H9 (cell line): ENCODE measurements at regions not wholly inside any gene's neighbourhood (a gene's known extent, or its start where the extent isn't known, plus 50 kb on each side); places are given as distances from the start of the nearest gene placed in this dataset.

Experiments
- DNase-seq: peaks from one replicate; pipeline ENCODE4 v3.0.0-alpha.2; 2017
- H2AFZ ChIP-seq: one replicate; pipeline ENCODE4 v1.6.1; 2013; ENCODE audit warnings: mild to moderate bottlenecking, low read length, control low read depth, moderate library complexity
- H2AK5ac ChIP-seq: 2 replicates; pipeline ENCODE4 v1.6.1; 2013; ENCODE audit warnings: low read length, control low read depth, mixed read lengths; ENCODE audit not compliant: insufficient read length
- H2BK120ac ChIP-seq: one replicate; pipeline ENCODE4 v1.6.1; 2013; ENCODE audit warnings: low read depth, mild to moderate bottlenecking, low read length, control low read depth, inconsistent platforms; ENCODE audit not compliant: poor library complexity, severe bottlenecking
- H2BK12ac ChIP-seq: 2 replicates; pipeline ENCODE4 v1.6.1; 2013; ENCODE audit warnings: low read length, control low read depth, mixed read lengths, low read depth; ENCODE audit not compliant: insufficient read length
- H2BK15ac ChIP-seq: 2 replicates; pipeline ENCODE4 v1.6.1; 2013; ENCODE audit warnings: low read depth, low read length, control low read depth
- H2BK20ac ChIP-seq: one replicate; pipeline ENCODE4 v1.6.1; 2013; ENCODE audit warnings: low read depth, mild to moderate bottlenecking, low read length, control low read depth, inconsistent platforms; ENCODE audit not compliant: poor library complexity, severe bottlenecking
- H2BK5ac ChIP-seq: 2 replicates; pipeline ENCODE4 v1.6.1; 2013; ENCODE audit warnings: low read length, control low read depth, mixed read lengths; ENCODE audit not compliant: insufficient read length
- H3K14ac ChIP-seq: 2 replicates; pipeline ENCODE4 v1.6.1; 2013; ENCODE audit warnings: low read length, control low read depth; ENCODE audit not compliant: insufficient read depth
- H3K18ac ChIP-seq: 2 replicates; pipeline ENCODE4 v1.6.1; 2013; ENCODE audit warnings: low read depth, mild to moderate bottlenecking, mixed read lengths, low read length, control low read depth; ENCODE audit not compliant: insufficient read length
- H3K23ac ChIP-seq: 2 replicates; pipeline ENCODE4 v1.6.1; 2013; ENCODE audit warnings: low read length, control low read depth, mixed read lengths, low read depth; ENCODE audit not compliant: insufficient read length
- H3K23me2 ChIP-seq: 2 replicates; pipeline ENCODE4 v1.6.1; 2013; ENCODE audit warnings: low read depth, mild to moderate bottlenecking, mixed read lengths, low read length, control low read depth; ENCODE audit not compliant: insufficient read length, poor library complexity, severe bottlenecking
- H3K27ac ChIP-seq: 2 replicates; pipeline ENCODE4 v1.5.1; 2013; ENCODE audit warnings: low read length, control low read depth, mixed read lengths, low read depth; ENCODE audit not compliant: insufficient read length
- H3K27me3 ChIP-seq: 2 replicates; pipeline ENCODE4 v1.6.1; 2013; ENCODE audit warnings: low read length, control low read depth, inconsistent platforms; ENCODE audit not compliant: insufficient read depth
- H3K4ac ChIP-seq: 2 replicates; pipeline ENCODE4 v1.6.1; 2013; ENCODE audit warnings: low read depth, mild to moderate bottlenecking, control low read depth, inconsistent platforms, low read length, moderate library complexity
- H3K4me1 ChIP-seq: 2 replicates; pipeline ENCODE4 v1.6.1; 2013; ENCODE audit warnings: low read length, control low read depth, inconsistent platforms; ENCODE audit not compliant: insufficient read depth
- H3K4me2 ChIP-seq: 2 replicates; pipeline ENCODE4 v1.6.1; 2013; ENCODE audit warnings: low read length, control low read depth, mixed read lengths; ENCODE audit not compliant: insufficient read length, insufficient read depth
- H3K56ac ChIP-seq: 2 replicates; pipeline ENCODE4 v1.6.1; 2013; ENCODE audit warnings: low read depth, mild to moderate bottlenecking, mixed read lengths, low read length, control low read depth; ENCODE audit not compliant: insufficient read length
- H3K79me1 ChIP-seq: 2 replicates; pipeline ENCODE4 v1.6.1; 2013; ENCODE audit warnings: low read depth, mild to moderate bottlenecking, moderate library complexity, low read length, control low read depth, inconsistent platforms; ENCODE audit not compliant: insufficient read depth, poor library complexity, severe bottlenecking
- H3K79me2 ChIP-seq: 2 replicates; pipeline ENCODE4 v1.6.1; 2013; ENCODE audit warnings: low read length, control low read depth, inconsistent platforms; ENCODE audit not compliant: insufficient read depth
- H3K9ac ChIP-seq: 2 replicates; pipeline ENCODE4 v1.6.1; 2013; ENCODE audit warnings: low read length, control low read depth, mixed read lengths; ENCODE audit not compliant: insufficient read length; ENCODE audit errors: extremely low read depth
- H3K9me3 ChIP-seq: one replicate; pipeline ENCODE4 v1.6.1; 2013; ENCODE audit warnings: low read depth, low read length, inconsistent platforms; ENCODE audit not compliant: control insufficient read depth
- H3T11ph ChIP-seq: one replicate; pipeline ENCODE4 v1.6.1; 2013; ENCODE audit warnings: mild to moderate bottlenecking, low read length, control low read depth, inconsistent platforms
- H4K20me1 ChIP-seq: one replicate; pipeline ENCODE4 v1.6.1; 2013; ENCODE audit not compliant: control insufficient read depth, insufficient read length, insufficient read depth
- H4K5ac ChIP-seq: 2 replicates; pipeline ENCODE4 v1.6.1; 2013; ENCODE audit warnings: low read depth, mild to moderate bottlenecking, mixed read lengths, low read length, control low read depth; ENCODE audit not compliant: insufficient read length
- H4K8ac ChIP-seq: replicated peaks from 2 replicates; pipeline ENCODE4 v1.6.1; 2013; ENCODE audit warnings: low read length, control low read depth, mixed read lengths, low read depth; ENCODE audit not compliant: insufficient read length
- H4K91ac ChIP-seq: 2 replicates; pipeline ENCODE4 v1.6.1; 2013; ENCODE audit warnings: low read depth, mild to moderate bottlenecking, moderate library complexity, mixed read lengths, low read length, control low read depth; ENCODE audit not compliant: insufficient read length
- H3K27ac Mint-ChIP-seq, 3 experiments: 2 replicates in 2 of 3; 3 replicates in 1 of 3; pipeline ENCODE4 v1.8.0; 2020 to 2021; ENCODE audit warnings: mixed read lengths in 3 of 3, mild to moderate bottlenecking in 1 of 3, moderate library complexity in 1 of 3
- H3K27me3 Mint-ChIP-seq: 2 replicates; pipeline ENCODE4 v1.8.0; 2021; ENCODE audit warnings: low read depth, mild to moderate bottlenecking, moderate library complexity, mixed read lengths
- H3K36me3 Mint-ChIP-seq, 3 experiments: 2 replicates in 2 of 3; 3 replicates in 1 of 3; pipeline ENCODE4 v1.8.0; 2020 to 2021; ENCODE audit warnings: low read depth in 3 of 3, mixed read lengths in 3 of 3; ENCODE audit not compliant: insufficient read depth in 1 of 3
- H3K4me1 Mint-ChIP-seq, 2 experiments: 2 replicates each; pipeline ENCODE4 v1.8.0; 2020; ENCODE audit warnings: mixed read lengths in 2 of 2
- H3K4me3 Mint-ChIP-seq, 2 experiments: 2 replicates in 1 of 2; 3 replicates in 1 of 2; pipeline ENCODE4 v1.8.0; 2020 to 2021; ENCODE audit warnings: mild to moderate bottlenecking in 2 of 2, mixed read lengths in 2 of 2, moderate library complexity in 1 of 2
- H3K9me3 Mint-ChIP-seq, 2 experiments: 2 replicates in 1 of 2; 3 replicates in 1 of 2; pipeline ENCODE4 v1.8.0; 2020; ENCODE audit warnings: mild to moderate bottlenecking in 2 of 2, mixed read lengths in 2 of 2, moderate library complexity in 1 of 2
- WGBS: extraction: QIAGEN DNeasy Blood & Tissue Kit; methylation state at CpG from one replicate; pipeline ENCODE4 v1.1.7; 2013; ENCODE audit warnings: missing lambda C conversion rate, low lambda C conversion rate, mixed read lengths; ENCODE audit not compliant: insufficient read length; ENCODE audit errors: extremely low coverage; 5-methylcytosine and 5-hydroxymethylcytosine counted together
- TF ChIP-seq, protein P1 (sequence below): fragments of 200-600 bp; sonication (generic); conservative IDR thresholded peaks from 3 replicates; pipeline ENCODE4 v1.8.0; 2021; ENCODE audit warnings: antibody characterized with exemption, mild to moderate bottlenecking

DNA sequence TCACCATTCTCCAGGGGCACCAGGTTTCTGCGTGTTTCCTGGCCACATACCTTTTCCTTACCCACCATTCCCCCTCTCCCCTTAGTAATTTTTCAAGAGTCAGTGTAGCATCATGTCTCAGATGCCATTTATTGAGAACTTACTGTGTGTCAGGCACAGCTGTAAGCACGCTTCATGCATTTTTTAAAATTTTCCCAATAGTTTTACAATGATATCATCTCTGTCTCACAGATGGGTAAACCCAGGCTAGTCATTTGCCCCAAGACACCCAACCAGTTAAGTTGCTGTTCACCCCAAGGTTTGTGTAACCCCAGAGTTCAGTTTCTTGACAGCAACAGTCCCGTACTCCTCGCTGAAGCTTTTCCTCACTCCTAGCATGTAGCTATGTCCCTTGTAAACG lies 56.4 kb upstream of the IRX3 start:
- no peak overlapping the region for H3T11ph ChIP-seq
- no peak overlapping the region for H2BK120ac ChIP-seq
- no peaks in the 10 kb centered on the region for H3K23me2 ChIP-seq
- no peak overlapping the region for H3K14ac ChIP-seq
- H4K20me1 ChIP-seq: no peaks in the 10 kb centered on the region
- no peak overlapping the region for H4K91ac ChIP-seq
- no peaks in the 10 kb centered on the region for H3K79me1 ChIP-seq
- WGBS: no CpG with 5 or more reads among the region's 5 CpGs
- peaks cover 6% of the 10 kb centered on the region for H3K4me1 ChIP-seq
- H3K9me3 ChIP-seq: no peaks in the 10 kb centered on the region
- H3K23ac ChIP-seq: no peak overlapping the region
- H2BK20ac ChIP-seq: no peak overlapping the region
- H2AK5ac ChIP-seq: no peak overlapping the region
- Mint-ChIP-seq H3K27me3 (peaks cover 3% of the 10 kb centered on the region; the same call in 1 of the 2 replicates), H3K27ac (peak overlapping the region in 1 of 3 experiments; percentile 62; a peak in 1 of 7 replicates), H3K9me3 (peaks cover 0 to 2% of the 10 kb centered on the region in 2 experiments; a peak in 2 of 5 replicates), H3K36me3 (no peaks in the 10 kb centered on the region), H3K4me3 (no peak overlapping the region), H3K4me1 (peaks cover 26 to 30% of the 10 kb centered on the region in 2 experiments)
- H2BK12ac ChIP-seq: no peak overlapping the region
- no peak overlapping the region for H3K4ac ChIP-seq
- H3K56ac ChIP-seq: no peak overlapping the region
- no peaks in the 10 kb centered on the region for H3K27me3 ChIP-seq
- no peak overlapping the region for H3K18ac ChIP-seq
- no peak for DNase-seq
- H3K27ac ChIP-seq: no peak overlapping the region
- no peak overlapping the region for H4K8ac ChIP-seq
- no peaks in the 10 kb centered on the region for H3K79me2 ChIP-seq
- no peak overlapping the region for H3K9ac ChIP-seq
- no peak overlapping the region for H4K5ac ChIP-seq
- H2AFZ ChIP-seq: no peak overlapping the region
- TF ChIP-seq, protein P1, sequence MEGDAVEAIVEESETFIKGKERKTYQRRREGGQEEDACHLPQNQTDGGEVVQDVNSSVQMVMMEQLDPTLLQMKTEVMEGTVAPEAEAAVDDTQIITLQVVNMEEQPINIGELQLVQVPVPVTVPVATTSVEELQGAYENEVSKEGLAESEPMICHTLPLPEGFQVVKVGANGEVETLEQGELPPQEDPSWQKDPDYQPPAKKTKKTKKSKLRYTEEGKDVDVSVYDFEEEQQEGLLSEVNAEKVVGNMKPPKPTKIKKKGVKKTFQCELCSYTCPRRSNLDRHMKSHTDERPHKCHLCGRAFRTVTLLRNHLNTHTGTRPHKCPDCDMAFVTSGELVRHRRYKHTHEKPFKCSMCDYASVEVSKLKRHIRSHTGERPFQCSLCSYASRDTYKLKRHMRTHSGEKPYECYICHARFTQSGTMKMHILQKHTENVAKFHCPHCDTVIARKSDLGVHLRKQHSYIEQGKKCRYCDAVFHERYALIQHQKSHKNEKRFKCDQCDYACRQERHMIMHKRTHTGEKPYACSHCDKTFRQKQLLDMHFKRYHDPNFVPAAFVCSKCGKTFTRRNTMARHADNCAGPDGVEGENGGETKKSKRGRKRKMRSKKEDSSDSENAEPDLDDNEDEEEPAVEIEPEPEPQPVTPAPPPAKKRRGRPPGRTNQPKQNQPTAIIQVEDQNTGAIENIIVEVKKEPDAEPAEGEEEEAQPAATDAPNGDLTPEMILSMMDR: no peak
- no peak overlapping the region for H3K4me2 ChIP-seq
- no peak overlapping the region for H2BK5ac ChIP-seq
- no peak overlapping the region for H2BK15ac ChIP-seq
